Fibroblast of skin of scalp (primary cell): ENCODE measurements at regions not wholly inside any gene's neighbourhood (a gene's known extent, or its start where the extent isn't known, plus 50 kb on each side); places are given as distances from the start of the nearest gene placed in this dataset.
"Not testable (repeated sequence)": the region's sequence is repeated elsewhere in the genome, so short reads cannot be mapped to it uniquely, and the experiment has no call there.

ENCODE experiments used
- DNase-seq: peaks from one replicate; pipeline ENCODE4 v3.0.0-alpha.2; 2013

DNA sequence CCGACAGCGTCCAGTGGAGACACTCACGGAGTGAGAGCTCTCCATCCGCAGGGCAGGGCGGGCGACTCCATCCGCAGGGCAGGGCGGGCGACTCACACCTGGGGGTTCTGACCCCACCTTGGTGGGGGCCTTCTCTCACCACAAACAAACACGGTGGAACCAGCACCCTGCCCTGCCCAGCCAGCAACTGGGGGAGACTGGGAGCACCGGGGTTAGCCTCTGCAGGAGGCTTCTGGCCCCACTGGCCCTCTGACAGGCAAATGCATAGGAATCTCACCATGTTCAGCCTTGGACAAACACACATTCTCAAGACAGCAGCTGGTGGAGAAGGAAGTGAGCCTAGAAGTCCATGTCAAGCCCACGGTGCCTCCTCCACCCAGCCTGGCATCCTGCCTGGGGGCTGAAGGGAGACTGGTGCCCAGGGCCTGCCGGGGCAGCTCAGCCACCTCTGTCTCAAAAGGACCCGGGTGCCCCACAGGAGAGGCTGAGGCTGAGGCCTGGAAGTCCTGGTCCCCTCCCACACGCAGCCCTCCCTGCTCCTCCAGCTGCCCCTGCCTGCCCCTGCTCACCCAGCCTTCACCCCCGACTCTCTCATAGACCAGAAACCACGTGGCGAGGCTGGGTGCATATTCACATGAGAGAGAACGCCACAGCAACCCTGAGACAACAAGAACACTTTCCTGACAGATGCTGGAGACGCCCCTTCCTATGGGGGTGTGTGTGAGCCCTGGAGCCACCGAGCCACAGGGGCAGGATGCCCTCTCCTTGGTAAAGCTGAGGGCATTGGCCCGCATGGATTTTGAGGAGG is 98.4 kb upstream of the B3GAT1 start:
- DNase-seq: no peak

DNA sequence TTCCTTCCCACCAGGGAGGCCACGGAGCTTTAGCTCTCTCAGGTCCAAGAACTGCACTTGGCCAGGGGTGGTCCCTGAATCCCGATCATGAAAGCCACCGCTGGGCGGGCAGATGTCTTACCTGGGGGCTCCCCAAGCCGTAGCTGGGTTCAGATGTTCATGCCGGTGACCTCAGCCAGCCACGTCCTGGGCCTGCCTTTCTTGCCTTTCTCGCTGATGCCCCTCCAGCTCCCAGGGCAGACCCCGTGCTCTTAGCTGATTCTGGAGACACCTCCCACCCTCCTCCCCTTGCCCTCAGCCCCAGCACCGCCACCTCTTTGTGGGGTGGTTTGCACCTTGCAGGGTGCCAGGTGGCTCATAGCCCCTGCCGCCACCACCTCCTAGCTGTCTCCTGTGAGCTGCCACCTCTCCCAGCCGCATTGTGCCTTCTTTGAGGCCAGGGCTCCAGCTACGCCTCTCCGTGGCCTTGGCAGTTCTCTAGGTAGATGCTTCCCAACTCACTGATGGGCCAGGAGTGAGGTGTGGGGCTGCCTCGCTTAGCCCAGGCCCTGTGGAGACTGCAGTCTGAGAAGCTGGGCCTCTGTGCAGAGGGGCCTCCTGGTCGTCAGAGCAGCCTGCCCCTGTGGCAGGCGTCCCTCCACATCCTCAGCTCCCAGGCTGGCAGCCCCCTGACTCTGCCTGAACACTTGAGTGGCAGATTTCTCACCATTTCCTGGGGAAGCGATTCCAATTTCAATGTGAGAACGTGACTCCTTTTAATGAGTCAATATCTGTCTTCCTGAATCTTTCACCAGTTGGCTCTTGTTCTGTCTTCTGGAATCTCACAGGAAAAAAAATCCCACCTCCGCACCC is 97.6 kb upstream of the B3GAT1 start:
- DNase-seq: no peak

DNA sequence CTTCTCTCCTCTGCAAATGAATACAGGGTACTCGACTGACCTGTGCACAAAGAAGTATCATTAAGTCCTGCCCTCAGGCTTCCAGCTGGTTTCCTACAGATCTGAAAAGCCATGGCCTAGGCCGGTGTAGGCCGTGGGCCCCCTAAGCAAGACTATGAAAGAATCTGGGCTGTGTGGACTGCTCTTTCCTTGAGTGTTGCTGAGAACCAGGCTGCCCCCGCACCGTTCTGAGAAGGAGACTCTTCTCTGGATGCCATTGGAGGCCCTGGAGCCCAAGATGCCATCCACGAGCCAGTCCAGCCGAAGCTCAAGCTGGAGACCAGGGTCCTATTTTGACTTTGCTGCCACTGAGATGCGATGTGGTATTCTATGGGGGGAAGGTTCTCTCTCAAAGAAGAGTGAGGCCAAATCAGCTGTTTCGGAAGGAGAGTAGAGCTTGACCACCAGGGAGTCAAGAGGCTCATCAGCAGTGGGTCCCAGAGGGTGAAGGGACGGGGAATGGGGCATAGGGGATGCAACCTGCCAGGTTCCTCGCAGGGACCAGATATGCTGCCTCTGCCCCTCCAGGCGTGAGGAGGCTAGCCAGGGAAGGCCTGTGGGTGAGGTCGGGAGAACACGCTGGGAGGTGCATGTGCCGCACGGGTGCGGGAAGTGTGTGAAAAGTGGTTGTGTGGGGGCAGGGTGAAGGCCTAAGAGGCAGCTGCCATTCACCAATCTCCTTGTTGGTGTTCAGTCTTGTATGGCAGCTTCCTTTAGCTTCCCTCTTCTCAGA is 96.4 kb upstream of the B3GAT1 start:
- no peak for DNase-seq

DNA sequence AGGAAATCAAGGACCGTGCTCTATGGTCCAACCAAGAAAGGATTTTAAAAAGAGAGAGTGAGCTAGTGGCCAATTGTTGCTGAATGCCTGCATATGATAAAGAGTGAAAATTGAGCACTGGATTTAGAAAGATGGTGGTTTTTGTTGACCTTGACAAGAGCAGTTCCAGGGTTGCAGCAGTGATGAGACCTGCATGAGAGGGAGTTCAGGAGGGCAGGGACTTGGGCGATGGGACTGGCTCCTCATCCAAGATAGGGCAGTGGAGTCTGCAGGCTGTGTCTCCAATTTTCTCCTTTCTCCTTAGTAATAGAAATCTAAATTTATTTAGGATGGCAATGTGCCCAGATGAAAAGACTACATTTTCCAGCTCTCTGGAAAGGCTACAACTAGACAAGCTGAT is 94.0 kb upstream of the B3GAT1 start:
- DNase-seq: no peak

DNA sequence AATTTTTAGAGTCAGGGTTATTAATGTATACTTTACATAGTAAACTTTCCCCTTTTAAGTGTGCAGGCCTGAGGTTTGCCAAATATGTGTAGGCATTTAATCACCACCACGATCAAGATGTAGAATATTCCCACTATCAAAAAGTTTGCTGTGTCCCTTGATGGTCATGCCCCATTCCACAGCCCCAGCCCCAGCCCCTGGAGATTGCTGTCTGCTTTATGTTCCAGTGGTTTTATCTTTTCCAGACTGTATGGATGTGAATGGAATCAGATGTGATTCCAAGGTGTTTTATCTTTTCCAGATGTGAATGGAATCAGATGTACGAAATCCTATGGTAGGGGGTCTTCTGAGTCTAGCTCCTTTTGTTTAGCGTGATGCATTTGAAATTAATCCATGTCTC is 93.1 kb upstream of the B3GAT1 start:
- no peak for DNase-seq

- DNase-seq: no peak
Measured at GRCh38 chr11:134504146-134504905, 92.3 kb upstream of the B3GAT1 start.

GRCh38 chr11:134503596-134503995 is 91.6 kb upstream of the B3GAT1 start:
- no peak for DNase-seq

DNA sequence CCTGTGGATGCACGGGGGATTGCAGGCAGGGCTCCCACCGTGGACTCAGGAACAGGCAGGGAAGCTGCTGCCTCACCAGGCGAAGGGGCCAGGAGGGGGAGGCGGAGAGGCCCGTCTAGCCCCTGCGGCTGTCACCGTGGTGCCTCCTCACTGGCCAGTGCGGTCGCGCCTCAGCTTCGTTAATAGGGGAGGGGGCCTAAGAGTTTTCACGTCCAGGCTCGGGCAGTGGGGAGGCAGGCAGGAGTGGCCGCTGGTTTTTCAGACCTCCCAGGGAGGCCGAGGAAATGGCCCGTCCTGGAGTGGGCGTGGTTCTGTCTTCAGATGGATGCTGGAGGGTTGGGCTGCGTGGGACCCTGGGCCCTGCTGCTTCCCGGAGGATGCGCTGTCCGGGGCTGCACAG is 91.1 kb upstream of the B3GAT1 start:
- DNase-seq: no peak

- DNase-seq: no peak
Measured at GRCh38 chr11:134502153-134502550, 90.1 kb upstream of the B3GAT1 start.

GRCh38 chr11:134501406-134502152 is 89.5 kb upstream of the B3GAT1 start:
- DNase-seq: no peak

DNA sequence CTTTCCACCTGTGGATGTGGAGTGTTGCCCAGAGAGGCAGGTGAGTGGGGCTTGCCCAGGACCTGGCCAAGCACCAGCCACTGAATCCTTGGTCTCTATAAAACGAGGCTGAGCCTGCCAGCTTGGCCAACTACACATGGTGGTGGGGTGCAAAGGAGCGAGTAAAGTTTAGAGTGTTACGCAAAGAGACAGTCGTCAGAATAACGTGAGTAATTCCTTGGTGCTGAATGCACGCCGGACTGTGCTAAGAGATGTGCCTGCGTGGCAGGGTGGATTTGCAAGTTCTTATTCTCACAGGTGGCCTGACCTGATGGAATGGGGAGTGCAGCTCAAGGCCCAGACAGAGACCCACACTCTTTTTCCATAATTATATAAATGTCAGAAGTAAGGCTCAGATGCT is 88.6 kb upstream of the B3GAT1 start:
- no peak for DNase-seq

DNA sequence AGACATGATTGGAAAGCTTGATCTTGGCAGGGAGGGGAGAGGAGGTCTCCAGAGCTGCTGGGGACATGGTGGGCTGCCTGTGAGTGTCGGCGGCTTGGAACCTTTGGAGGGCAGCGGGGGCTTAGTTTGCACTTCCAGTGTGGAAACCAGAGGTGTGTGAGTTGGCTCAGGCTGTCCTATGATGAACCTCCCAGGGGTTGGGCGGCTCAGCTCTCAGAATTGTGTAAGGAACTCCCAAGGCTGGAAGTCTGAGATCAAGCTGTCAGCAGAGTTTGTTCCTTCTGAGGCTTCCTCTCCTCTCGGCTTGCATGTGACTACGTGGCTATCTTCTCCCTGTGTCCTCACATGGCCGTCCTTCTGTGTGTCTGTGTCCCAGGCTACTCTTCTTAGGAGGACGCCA is 87.9 kb upstream of the B3GAT1 start:
- no peak for DNase-seq

GRCh38 chr11:134498326-134499139 is 86.5 kb upstream of the B3GAT1 start:
- no peak for DNase-seq

DNA sequence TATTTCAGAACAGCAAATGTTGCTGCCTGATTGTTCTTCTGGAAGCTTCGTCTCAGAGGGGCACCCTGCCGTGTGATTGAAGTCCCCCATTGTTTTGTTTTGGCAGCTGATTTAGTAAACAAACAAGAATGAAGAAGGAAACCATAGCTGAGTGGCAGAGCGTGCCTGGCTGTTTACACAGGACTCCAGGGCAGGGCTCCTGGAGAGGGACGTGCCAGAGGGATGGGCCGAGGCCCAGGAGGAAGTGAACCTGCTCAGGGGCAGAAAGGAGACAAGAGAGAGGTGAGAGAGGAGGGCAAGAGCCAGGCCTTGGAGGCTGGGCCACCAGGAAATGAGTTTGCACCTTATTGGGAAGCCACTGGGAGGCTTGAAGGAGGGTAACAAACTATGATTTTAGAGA is 85.5 kb upstream of the B3GAT1 start:
- no peak for DNase-seq

GRCh38 chr11:134496058-134496457 is 84.0 kb upstream of the B3GAT1 start:
- DNase-seq: not testable (repeated sequence)

GRCh38 chr11:134494395-134494794 is 82.4 kb upstream of the B3GAT1 start:
- DNase-seq: not testable (repeated sequence)

DNA sequence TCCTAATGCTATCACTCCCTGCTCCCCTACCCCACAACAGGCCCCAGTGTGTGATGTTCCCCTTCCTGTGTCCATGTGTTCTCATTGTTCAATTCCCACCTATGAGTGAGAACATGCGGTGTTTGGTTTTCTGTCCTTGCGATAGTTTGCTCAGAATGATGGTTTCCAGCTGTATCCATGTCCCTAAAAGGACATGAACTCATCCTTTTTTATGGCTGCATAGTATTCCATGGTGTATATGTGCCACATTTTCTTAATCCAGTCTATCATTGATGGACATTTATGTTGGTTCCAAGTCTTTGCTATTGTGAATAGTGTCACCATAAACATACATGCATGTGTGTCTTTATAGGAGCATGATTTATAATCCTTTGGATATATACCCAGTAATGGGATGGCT is 80.4 kb upstream of the B3GAT1 start:
- DNase-seq: not testable (repeated sequence)

GRCh38 chr11:134489728-134490127 is 77.7 kb upstream of the B3GAT1 start:
- no peak for DNase-seq

DNA sequence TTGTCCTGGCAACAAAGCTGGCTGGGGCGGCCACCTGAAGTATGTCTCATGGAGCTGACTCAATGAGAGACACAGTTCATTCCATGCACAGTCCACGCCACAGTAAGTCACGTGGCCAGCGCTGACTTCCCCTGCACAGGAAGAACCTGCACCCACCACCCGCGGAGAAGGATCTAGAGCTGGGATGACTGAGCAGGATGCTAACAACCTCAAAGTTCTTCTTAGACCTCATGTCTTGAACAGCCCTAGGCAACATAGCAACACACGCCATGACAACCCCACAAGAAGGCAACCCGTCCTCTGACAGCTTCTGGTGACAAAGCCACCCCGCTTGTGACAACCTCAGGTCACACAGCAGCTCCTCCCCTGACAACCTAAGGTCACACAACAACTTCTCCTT is 76.9 kb upstream of the B3GAT1 start:
- DNase-seq: no peak

DNA sequence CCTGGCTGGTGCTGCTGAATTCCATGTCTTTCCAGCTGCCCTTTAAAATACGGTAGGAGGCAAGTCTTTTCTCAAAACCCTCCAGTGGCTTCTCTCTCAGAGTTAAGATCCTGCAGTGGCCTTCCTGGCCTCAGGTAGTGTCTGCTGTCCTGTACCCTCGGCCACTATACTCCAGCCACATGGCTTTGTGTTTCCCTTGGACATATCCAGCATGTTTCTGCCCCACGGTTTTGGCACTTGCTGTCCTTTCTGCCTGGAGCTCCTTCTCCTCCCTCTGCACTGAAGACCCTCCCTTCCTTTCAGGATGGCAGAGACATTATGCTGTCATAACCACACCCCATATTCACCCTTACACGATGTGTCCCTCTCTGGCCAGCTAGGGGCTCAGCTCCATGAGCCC is 76.5 kb upstream of the B3GAT1 start:
- no peak for DNase-seq

DNA sequence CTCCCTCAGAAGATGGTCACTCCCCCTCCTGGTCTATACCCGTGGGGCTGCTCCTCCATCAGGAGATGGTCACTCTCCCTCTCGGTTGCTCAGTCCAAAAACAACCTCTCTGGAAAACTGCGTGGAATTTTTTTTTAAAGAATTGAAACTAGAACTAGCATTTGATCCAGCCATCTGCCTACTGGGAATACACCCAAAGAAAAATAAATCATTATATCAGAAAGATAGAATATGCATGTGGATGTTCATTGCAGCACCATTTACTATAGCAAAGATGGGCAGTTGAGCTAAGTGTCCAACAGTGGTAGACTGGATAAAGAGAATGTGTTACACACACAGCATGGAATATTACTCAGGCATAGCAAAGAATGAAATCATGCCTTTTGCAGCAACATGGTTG is 75.7 kb upstream of the B3GAT1 start:
- no peak for DNase-seq
